Retinal pigment epithelial cell (primary cell): ENCODE measurements at regions not wholly inside any gene's neighbourhood (a gene's known extent, or its start where the extent isn't known, plus 50 kb on each side); places are given as distances from the start of the nearest gene placed in this dataset.

Source experiments
- DNase-seq: peaks from one replicate; pipeline ENCODE4 v3.0.0-alpha.2; 2010; ENCODE audit warnings: low read depth
- H3K4me3 ChIP-seq: 2 replicates; pipeline ENCODE4 v1.5.1; 2011; ENCODE audit warnings: mild to moderate bottlenecking, low read length, control low read depth, moderate library complexity
- TF ChIP-seq, protein P1 (sequence below): conservative IDR thresholded peaks from 2 replicates; pipeline ENCODE4 v1.5.1; 2011; ENCODE audit warnings: low read depth, low read length, control low read depth, inconsistent platforms

- no peak for DNase-seq
- no peak overlapping the region for H3K4me3 ChIP-seq
These were observed 115.4 kb upstream of the SCAF11 start for GRCh38 chr12:46105735-46106134.

DNA sequence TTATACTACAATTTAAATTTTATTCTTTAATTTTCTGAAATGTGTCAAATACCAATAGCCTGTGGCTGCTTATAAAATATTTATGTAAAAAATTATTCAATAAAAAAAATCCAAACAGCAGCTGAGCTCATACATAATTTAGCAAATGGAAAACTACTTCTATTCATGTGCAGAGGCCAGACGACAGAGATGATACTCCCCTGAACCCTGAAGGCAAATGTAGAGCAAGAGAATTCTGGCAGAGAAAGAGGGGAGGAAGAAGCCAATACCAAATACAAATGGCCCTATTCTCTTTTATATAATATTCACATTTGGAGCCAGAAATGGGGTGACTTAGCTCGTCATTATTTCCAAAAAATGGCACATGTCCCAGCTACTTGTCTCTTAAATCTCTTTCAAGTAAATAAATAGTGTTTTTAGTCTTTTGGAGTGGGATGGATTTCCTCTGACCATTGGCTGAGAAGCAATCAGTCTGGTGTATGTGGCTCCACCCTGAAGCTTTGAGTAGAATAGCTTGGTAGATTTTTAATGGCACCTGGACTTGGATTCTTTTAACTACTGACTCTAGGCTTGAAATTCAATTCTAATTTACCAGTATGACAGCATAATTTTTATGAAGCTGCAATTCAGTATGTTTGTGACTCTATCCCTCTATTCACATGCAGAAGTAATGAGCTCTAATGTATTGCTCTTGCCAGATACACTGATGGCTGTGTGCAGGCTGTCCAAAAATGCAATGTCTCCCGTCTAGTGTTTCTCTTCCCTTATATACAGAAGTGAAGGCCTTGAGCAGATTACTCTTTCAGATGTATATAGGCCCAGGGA, 113.4 kb upstream of the SCAF11 start:
- no peak for DNase-seq
- TF ChIP-seq, protein P1, sequence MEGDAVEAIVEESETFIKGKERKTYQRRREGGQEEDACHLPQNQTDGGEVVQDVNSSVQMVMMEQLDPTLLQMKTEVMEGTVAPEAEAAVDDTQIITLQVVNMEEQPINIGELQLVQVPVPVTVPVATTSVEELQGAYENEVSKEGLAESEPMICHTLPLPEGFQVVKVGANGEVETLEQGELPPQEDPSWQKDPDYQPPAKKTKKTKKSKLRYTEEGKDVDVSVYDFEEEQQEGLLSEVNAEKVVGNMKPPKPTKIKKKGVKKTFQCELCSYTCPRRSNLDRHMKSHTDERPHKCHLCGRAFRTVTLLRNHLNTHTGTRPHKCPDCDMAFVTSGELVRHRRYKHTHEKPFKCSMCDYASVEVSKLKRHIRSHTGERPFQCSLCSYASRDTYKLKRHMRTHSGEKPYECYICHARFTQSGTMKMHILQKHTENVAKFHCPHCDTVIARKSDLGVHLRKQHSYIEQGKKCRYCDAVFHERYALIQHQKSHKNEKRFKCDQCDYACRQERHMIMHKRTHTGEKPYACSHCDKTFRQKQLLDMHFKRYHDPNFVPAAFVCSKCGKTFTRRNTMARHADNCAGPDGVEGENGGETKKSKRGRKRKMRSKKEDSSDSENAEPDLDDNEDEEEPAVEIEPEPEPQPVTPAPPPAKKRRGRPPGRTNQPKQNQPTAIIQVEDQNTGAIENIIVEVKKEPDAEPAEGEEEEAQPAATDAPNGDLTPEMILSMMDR = no peak
- no peak overlapping the region for H3K4me3 ChIP-seq

More at GRCh38 chr12:46105735-46106134, 115.4 kb upstream of the SCAF11 start:
- TF ChIP-seq, protein P1 = no peak

- H3K4me3 ChIP-seq = no peak overlapping the region
- TF ChIP-seq, protein P1 = no peak
- DNase-seq = no peak
These were observed 111.1 kb upstream of the SCAF11 start for GRCh38 chr12:46101485-46101869.

DNA sequence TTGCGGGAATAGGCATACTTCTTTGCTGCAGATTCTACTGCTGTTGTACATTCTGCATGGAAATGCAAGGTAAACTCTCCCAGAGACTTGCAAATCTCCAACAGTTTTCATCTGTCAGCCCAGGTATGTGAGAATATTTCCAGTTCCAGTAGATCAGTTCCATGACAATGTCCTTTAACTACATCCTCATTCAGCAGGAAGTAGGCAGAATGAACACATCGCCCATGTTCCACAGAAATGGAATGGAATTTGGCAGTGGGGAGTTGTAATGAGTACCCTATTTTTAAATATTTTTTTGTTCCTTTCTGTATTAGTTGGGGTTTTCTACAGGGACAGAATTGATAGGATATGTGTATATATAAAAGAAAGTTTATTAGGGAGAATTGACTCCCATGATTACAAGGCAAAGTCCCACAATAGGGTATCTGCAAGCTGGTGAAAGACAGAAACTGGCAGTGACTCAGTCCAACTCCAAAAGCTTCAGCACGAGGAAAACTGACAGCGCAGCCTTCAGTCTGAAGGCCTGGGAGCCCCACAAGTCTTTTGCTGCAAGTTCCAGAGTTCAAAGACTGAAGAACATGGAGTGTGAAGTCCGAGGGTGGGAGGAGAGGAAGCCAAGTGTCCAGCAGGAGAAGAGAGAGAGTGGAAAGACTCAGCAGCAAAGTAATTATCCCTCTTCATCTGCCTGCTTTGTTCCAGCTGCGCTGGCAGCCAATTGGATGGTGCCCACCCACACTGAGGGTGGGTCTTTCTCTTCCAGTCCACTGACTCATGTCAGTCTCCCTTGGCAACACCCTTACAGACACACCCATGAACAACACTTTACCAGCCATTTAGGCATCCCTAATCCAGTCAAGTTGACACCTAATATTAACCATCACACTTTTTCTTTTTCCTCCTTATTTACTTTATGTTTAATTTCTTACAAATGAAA, 110.4 kb upstream of the SCAF11 start:
- no peak for DNase-seq
- TF ChIP-seq, protein P1 = no peak
- H3K4me3 ChIP-seq = no peak overlapping the region

- TF ChIP-seq, protein P1 = no peak
- DNase-seq = no peak
- H3K4me3 ChIP-seq = no peak overlapping the region
These were observed 99.2 kb upstream of the SCAF11 start for GRCh38 chr12:46089414-46090162.

DNA sequence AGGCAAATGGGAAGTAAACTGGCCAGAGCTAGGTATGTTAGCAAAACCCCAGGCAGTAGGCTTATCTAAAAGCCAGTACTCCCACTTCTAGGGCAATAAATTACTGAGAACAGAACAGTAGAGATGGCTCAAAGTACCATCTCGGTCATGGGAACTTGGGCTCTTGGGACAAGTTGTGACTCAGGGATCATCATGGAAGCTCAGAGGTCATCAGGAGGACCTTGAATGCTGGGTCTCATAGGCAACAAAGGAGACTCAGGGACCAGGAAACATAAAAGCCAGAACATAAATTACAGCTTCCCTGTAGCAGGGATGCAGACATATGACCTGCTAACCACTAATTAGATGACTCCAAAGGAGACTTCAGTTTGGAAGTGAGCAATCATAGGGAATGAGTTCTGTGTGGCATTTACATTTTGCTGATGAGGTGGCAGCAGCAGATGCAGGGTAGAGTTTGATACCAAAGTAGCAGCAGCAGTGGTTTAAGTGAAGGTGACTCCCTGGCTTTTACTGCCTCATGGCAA, 97.6 kb upstream of the SCAF11 start:
- H3K4me3 ChIP-seq = no peak overlapping the region
- TF ChIP-seq, protein P1 = no peak
- DNase-seq = no peak
